Non-pigmented ciliary epithelial cell (primary cell): ENCODE measurements at regions not wholly inside any gene's neighbourhood (a gene's known extent, or its start where the extent isn't known, plus 50 kb on each side); places are given as distances from the start of the nearest gene placed in this dataset.
A peak's percentile ranks its signal among the peaks of the same experiment; 100 is the strongest.

ENCODE experiments used
- DNase-seq: peaks from one replicate; pipeline ENCODE4 v3.0.0-alpha.2; 2010; ENCODE audit warnings: low read depth

DNA sequence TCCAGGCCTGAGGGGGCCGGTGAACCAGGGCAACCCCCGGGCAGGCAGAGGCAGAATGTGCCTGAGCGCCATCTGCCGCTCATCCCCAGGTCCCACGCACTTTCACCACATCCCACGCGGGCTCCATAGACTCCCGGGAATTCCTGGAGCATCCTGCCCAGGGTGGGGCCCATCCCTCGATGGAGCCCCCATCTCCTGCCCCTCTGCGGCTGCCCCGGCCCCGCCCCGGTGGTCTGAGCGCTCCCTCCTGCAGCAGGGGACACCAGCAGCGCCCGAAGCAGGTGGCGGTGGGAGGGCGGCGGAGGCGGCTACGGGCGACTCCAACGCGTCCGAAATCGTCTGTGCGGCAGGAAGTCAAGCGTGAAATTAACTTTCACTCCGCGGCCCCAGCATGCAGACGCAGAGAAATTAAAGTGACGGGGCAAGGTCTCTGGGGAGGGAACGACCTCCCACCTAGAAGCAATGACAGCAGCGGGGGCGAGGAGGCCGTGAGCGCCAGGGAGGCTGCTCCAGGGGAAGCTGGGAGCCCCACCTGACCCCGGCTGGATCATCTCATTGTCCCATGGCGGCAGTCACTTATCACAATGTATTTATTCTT lies 122.2 kb downstream of the NCOR2 start:
- no peak for DNase-seq

DNA sequence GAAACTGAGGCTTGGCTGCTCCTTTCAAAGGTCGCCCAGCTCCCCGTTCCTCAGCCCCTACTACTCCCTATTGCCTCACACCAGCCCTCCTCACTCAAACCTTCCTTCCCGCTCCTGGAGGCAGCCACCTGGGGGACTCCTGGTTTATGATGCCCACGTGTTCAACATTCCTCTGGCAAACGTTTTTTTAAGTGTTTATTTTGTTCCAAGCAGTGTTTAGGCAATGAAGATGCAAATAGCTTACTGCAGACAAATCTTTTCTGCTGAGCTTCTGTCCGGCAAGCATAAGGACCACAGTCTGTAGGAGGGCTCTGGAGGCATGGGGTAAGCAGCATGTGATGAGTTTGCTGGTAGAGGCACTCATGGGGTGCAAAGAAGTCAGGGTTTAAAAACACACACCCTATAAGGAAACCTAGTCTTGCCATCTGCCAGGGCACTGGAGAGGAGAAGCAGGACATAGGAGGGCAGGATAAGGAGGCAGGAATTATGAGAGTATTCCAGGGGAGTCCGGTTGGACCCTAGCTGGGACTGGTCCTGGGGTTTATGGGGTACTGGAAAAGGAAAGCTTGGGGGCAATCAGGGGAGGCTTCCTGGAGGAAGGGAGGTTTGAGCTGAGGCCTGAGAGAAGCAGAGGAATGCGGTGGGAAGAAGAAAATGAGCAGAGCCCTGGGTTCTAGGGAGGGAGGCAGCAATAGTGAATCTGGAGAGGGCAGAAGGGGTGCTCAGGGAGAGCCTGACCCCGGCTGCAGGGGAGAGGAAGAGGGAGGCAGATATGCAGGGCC lies 123.3 kb downstream of the NCOR2 start:
- DNase-seq = no peak

DNA sequence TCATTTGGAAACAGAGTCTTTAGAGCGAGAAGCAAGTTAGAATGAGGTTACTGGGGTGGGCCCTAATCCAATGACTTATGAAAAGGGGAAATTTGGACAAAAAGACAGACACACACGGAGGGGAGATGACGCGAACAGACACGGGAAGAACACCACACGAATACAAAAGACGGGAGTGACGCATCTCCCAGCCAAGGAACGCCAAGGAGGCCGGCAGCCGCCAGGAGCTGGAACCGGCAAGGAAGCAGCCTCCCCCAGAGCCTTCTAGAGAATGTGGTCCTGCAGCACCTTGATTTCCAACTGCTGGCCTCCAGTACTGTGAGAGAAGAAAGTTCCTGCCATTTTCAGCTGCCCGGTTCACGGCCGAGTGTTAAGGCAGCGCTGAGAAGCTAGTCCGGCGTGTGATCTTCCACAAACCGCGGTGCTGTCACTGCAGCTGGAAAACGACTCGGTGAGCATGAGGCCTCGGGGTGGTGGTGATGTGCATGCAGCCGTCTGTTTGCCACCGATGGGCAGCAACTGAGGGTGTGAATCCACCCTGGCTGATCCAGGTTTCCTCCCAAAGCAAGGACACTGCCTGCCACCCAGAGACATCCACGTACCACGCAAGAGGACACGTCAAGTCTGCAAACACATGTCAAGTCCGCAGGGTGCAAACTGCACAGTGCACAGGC lies 124.5 kb downstream of the NCOR2 start:
- DNase-seq = no peak

DNA sequence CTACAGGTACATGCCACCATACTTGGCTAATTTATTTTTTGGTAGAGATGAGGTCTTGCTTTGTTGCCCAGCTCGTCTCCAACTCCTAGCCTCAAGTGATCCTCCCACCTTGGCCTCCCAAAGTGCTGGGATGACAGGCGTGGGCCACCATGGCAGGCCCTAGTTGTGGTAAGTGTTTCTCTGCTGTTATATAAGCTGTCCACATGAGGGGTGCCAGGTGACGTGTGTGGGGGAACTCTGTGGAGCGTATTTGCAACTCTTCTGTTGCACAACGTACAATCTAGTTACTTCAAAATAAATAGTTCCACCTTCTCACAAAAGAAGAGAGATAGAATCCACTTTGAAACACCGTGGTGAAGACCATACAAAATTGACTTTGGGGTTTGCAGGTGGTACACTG lies 125.1 kb downstream of the NCOR2 start:
- DNase-seq = no peak

DNA sequence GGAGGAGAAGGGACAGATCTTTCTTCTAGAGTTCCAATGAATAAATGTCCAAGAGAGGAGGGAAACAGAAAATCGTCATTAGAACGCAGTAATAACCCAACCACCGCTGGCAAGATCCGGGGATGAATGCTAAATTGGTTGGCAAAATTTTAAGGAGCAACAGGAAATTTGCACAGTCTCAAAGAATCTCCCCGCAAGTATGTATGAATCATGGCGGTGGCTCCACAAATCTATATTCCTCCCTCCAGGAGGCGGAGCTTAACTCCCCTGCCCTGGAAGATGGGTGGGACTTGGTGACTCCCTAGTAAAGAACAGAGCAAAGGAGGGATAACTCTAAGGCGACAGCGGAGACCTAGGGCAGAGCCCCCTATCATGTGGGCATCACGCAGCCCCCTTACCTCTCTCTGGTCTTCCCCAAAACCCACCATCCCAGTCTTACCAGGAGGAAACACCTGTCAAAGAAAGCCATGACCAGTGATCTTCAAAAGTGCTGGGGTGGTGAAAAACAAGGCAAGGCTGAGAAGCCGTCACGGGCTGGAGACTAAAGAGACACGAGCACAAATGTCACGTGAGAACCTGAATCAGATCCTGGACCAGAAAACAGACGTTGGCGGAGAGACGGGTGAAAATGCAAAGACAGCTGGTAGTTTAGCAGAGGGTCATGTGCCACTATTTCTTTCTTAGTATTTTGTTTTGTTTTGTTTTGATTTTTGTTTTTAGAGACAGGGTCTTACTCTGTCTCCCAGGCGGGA lies 125.8 kb downstream of the NCOR2 start:
- peak; percentile 78 for DNase-seq

DNA sequence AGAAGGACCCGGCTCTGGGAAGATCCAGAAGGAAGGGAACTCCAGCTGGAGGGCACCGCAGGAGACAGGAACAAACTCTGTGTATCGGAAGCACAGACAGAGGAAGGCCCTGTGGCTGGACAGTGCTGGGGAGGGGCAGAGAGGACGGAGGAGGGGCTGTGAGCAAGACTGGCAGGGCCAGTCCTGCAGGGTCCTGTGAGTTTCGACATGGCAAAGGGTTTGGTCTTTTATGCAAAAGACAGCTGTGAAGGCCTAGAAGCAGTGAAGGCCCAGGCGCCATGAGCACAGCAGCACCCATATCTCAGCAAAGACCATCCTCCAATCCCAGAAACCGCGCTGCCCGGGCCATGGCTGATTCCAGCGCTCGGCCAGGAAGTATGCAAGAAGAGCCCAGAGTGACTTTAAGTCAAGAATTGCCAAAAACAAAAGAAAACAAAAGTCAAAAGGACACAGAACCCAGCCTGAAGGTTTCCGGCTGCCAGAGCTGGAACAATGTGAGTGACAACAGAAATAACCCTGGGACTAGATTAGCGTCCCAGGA lies 126.5 kb downstream of the NCOR2 start:
- DNase-seq = no peak

DNA sequence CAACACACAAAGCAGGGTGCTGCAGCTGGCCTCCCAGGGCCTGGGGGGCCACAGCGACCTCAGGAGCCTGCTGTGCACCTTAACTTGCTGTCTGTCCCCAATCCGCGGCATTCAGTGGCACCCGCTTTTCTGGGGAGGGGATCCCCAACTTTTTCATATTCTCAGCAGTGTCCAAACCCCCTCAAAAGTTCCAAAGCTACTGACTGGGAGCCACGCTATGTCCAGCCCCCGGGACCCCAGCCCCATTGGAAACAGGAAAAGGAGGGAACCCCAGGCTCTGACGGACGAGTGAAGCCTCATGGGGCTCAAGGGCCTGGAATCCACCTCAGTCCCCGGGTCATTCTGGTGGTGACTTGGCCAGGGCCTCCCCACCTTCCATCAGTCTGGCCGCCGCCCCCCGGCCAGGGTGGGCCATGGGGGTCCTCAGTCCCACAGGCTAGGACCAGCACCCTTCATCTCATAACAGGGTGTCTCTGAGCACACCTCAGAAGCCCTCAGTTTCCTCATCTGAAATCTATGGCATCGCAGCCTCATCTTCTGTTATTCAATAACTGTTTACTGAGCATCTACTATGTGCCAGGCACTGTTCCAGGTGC lies 127.3 kb downstream of the NCOR2 start:
- no peak for DNase-seq

DNA sequence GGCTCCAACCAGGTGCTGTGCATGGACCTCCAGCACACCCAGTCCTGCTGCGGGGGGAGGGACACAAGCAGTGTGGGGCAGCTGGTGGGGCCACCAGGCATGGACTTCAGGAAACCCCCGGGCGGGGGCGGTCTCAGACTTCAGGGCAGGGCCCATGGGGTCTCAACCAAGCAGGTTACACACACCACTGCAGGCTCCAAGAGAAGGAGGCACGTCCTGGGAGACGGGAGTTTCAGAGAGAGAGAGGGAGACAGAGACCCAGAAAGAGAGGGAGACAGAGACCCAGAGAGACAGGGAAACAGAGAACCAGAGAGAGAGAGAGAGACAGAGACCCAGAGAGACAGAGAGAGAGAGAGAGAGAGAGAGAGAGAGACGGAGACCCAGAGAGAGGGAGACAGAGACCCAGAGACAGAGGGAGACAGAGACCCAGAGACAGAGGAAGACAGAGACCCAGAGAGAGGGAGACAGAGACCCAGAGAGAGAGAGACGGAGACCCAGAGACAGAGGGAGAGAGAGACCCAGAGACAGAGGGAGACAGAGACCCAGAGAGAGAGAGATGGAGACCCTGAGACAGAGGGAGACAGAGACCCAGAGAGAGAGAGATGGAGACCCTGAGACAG lies 128.9 kb downstream of the NCOR2 start:
- DNase-seq = no peak

DNA sequence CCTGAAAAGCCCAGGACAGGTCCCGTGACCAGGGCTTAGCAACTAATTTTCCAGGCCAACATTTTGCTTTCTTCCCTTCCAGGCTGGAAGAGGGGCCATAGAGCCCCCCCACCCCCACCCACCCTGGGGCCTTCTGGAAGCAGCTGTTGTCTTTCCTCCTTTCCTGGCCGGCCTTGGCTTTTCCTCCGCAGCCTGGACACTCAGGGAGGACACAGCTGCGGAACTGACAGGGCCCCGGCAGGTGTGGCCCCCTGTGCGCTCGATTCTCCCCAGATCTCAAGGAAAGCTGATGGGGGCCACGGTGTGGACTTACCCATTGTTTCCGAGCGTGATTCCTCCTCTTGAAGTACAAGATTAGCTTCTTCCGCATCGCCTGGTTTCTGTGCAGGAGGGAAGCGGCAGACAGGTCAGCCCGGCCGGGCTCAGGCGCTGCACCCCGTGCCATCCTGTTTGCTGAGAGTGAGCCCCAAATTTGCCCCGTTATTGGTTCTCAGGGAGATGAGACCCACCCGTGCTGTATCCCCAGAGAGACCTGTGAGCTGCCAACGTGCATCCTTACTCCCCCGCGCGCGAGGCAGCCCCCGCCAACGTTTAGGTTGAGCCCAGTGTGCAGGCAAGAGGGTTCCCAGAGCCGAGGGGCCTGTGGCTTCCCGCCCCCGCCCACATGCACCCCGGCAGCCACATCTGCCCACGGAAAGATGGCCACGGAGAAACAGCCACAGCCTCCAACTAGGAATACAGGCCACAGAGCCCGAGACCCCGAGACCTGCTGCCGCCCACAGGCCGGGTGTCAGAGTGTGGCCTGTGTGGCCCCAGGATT lies 129.6 kb downstream of the NCOR2 start:
- no peak for DNase-seq

DNA sequence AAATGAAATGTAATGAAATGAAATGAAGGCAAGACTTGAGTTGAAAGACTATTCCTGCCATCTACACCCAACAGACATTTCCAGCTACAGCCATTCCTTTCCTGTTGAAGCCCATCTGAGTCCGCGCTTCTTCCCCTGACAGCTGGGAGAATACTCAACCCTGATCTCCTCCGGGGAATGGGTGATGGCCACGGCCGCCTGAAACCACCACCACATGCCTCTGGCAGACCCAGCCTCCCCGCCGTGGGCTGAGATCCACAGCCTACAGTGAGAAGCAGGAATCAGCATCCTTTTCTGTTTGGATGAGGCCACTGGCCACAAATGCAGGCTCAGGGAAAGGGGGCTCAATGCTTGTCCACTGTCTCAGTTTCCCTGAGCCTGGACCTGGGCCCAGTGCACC lies 130.3 kb downstream of the NCOR2 start:
- DNase-seq = no peak

DNA sequence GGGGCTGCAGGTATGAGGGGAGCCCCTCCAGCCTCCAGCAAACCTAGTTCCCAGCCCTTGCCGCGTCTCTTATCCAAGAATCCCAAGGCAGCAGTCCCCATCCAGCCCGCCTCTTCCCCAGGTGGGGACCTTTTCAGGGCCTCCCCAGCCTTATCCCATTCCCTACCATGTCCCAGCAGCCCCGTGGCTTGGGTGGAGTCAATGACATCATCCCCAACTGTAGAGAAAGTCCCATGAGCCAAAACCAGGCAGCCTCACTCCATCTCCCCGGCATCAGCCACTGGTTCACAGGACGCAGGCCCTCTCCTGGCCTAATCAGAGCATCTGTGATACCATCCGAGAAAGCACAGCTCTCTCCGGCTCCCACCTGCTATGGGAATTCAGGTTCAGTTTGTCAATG lies 131.0 kb downstream of the NCOR2 start:
- no peak for DNase-seq

DNA sequence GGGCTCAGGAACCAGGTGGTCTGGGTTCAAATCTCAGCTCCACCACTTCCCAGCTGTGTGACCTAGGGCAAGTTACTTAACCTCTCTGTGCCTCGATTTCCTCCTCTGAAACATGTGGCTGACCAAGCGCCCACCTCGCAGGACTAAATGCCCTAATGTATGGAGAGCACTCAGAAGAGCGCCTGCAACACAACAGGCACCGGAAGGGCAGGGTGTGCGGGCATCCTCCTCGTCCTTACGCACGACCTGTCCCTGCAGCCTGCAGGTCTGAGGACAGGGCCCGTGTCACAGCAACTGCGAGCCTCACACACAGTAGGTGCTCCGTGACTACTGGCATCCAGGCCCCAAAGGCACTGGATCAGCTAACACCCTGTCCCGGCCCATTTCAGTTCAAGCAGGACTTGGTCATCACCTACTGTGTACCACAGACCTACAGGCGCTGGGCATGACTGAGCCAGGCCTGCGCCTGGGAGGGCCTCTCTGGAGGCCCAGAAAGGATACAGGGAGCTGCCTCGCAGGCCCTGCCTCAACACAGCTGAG lies 131.5 kb downstream of the NCOR2 start:
- no peak for DNase-seq

DNA sequence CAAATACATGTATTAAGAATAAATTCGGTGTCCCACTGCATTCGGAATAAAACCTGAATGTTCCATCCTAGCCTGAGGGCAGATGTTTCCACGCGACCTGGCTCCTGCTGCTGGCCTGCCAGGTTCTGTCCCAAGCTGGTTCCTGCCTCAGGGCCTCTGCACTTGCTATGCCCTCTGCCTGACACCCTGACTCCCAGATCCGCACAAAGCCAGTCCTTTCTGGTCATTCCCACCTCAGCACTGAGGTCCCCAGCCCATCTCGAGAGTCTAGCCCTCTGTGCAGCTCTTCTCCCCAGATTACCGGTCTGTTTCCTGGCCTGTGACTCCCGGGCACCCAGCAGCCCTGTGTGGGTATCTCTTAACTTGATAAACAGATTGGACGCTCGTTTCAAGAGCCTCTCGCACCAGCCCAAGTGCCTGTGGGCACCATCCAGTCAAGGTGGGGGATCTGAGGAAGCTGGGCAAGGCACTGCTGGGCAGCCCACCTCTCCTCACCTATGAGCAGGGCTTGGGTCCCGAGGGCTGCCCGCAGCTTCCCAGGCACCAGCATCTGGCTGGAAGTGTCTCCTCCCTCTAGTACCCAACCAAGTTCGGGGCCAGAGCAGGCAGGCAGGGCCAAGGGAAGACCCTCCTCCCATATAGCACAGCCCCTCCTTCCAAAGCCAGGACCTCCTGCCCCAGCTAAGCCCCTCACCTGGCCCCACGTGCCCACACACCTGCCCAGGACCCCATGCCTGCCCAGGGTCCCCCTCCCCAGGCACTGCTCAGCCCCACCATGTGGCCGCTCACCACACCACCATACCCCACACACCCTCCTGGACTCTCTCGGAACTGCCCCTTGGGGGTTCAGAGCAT lies 132.2 kb downstream of the NCOR2 start:
- no peak for DNase-seq

DNA sequence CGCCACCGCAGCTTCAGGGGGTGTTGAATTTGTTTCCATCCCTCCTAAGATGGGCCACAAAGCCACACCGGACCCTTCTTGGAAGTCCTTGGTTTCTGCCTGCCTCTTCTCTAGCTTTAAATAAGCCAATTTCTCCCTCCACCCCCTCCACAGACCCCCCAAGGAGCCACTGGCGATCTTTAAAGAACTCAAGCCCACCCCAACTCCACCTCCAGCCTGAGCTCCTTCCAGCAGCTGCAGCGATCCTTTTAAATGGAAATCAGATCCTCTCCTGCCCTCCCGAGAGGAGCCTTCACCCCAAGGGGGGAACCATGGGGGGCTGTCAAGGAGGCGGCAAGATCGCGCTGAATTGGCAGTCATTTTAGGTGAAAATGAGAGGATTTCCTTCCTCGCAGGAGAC lies 133.1 kb downstream of the NCOR2 start:
- DNase-seq = no peak

DNA sequence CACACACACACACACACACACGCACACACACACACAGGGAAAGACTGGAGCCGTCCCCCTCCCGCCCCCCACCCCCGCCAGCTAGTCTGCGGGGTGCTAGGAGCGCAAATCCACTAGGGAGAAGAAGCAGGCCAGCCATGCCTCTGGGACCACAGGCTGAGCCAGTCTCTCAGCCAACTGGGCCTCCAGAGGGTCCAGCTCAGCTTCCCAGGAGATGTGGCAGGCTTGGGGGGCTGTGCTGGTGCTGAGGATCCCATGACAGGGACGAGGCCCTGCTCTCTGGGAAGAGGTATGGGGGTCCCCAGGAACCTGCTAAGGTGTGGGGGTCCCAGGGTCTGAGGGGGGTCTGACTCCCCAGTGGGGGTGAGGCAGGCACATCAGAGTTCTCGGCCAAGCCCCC lies 133.5 kb downstream of the NCOR2 start:
- DNase-seq = no peak

DNA sequence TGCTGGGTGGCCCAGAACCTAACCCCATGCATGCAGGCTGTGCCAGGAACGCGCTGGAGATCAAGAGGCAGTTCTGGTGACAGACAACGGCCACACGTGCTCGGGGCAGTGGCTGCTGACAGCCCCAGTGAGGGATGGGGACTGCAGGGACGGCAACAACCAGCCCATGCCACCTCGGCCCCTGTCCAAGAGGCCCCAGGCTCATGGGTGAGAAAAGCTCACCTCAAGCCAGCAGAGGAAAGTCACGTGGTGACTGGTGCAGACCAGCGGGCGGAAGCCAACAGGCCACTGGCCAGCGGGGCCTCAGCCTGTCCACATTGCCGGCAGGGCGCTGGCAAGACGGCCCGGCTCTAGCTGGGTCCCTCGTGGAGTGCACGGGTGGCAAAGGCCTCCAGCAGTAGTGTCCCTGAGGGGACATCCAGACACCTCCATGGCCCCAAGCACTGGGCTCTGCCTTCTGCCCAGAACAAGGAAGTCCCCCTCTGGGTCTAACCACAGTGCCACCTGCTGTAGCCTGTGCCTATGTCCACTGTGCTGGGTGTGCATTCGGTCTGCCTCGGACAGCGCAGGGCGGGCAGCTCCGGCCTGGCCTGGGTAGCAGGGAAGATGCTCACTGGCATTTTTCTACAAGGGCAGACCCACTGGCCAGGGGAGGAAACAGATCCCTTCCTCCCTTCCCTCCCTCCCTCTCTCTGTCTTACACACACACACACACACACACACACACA lies 134.1 kb downstream of the NCOR2 start:
- DNase-seq = no peak

DNA sequence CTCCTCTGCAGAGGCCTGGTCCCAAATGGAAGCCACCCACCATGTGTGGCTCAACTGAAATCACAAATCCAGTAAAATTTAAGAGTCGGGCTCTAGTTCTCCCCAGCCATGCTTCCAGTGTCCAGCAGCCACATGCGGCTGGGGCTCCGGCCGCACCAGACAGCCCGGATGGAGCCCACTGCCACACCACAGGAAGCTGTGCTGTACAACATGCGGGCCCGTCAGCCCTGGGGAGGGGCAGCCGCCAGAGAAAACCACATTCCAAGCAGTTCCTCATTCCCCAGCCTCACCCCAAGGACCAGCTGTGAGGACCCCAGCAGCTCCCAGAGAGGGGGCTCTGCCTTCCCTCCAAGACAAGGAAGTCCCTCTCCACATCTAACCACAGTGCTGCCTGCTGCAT lies 135.0 kb downstream of the NCOR2 start:
- DNase-seq = no peak

DNA sequence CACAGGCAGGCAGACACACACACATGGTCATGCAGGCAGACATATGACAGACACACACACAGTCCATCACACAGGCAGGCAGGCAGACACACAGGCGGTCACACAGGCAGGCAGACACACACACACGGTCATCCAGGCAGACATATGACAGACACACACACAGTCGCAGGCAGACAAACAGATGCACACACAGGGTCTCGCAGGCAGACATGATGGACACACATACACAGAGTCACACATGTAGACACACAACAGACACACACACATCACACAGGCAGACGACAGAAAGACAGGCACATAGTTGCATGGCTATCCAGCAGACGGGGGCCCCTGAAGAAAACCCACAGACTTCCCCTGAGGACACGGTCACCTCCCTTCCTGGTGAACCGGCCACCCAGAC lies 135.4 kb downstream of the NCOR2 start:
- DNase-seq = no peak

DNA sequence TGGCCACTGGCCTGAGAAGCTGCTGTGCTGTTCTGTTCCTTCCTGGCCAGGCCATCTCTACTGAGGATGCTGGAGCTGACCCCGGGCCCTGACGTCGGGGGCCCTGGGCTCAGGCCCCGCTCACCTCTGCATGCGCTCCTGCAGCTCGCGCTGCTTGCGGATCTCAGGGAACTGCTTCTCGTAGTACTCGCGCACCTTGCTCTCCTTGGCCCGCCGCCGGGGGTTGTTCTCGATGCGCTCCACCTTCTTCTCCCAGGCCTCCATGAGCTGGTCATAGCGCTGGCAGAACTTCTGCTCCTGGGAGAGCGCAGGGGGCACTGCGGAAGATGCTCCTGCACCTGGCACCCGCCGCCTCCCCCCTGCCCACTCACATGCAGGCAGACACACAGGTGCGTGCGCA lies 135.6 kb downstream of the RFLNA start:
- DNase-seq = no peak
